Suprapubic skin (tissue), 4 donors: ENCODE measurements at regions not wholly inside any gene's neighbourhood (a gene's known extent, or its start where the extent isn't known, plus 50 kb on each side); places are given as distances from the start of the nearest gene placed in this dataset.
A peak's percentile ranks its signal among the peaks of the same experiment; 100 is the strongest.

Source experiments
- DNase-seq, 2 donors: peaks; one replicate each; pipeline ENCODE4 v3.0.0-alpha.2; 2019; ENCODE audit warnings: low spot score in 2 of 2
- H3K27ac ChIP-seq: fragments of 200-600 bp; sonication (generic); one replicate; pipeline ENCODE4 v1.5.1; 2019
- H3K27me3 ChIP-seq: fragments of 200-600 bp; sonication (generic); one replicate; pipeline ENCODE4 v1.5.1; 2019
- H3K36me3 ChIP-seq: fragments of 200-600 bp; sonication (generic); one replicate; pipeline ENCODE4 v1.5.1; 2019
- H3K4me1 ChIP-seq: fragments of 200-600 bp; sonication (generic); one replicate; pipeline ENCODE4 v1.5.1; 2019
- H3K4me3 ChIP-seq: fragments of 200-600 bp; sonication (generic); one replicate; pipeline ENCODE4 v1.5.1; 2019; ENCODE audit warnings: mild to moderate bottlenecking
- H3K9me3 ChIP-seq: fragments of 200-600 bp; sonication (generic); one replicate; pipeline ENCODE4 v1.5.1; 2019
- EP300 ChIP-seq: sonication (generic); formaldehyde crosslinking; IDR thresholded peaks from one replicate; pipeline ENCODE4 v1.6.1; 2017; ENCODE audit warnings: antibody characterized with exemption
- POLR2A ChIP-seq, 2 donors: fragments of 450-650 bp; IDR thresholded peaks; one replicate each; pipeline ENCODE4 v1.6.1; 2017; ENCODE audit warnings: antibody characterized with exemption in 2 of 2, mild to moderate bottlenecking in 2 of 2, moderate library complexity in 2 of 2
- POLR2AphosphoS5 ChIP-seq, 3 donors: sonication (generic); formaldehyde crosslinking; IDR thresholded peaks; one replicate each; pipeline ENCODE4 v1.6.1; 2017; ENCODE audit warnings: antibody characterized with exemption in 3 of 3
- WGBS: methylation state at CpG from one replicate; pipeline ENCODE4 v1.1.5; 2018; 5-methylcytosine and 5-hydroxymethylcytosine counted together
- TF ChIP-seq, protein P1 (sequence below), 2 donors: fragments of 200-600 bp in 1 of 2; fragments of 450-650 bp in 1 of 2; sonication (generic) in 1 of 2; IDR thresholded peaks; one replicate each; pipeline ENCODE4 v1.5.1; 2016 to 2019; ENCODE audit warnings: antibody characterized with exemption in 2 of 2, mild to moderate bottlenecking in 1 of 2, moderate library complexity in 1 of 2

- DNase-seq, result no peak
- Histone ChIP-seq H3K27me3 (no peaks in the 10 kb centered on the region), H3K4me3 (no peak overlapping the region), H3K9me3 (no peaks in the 10 kb centered on the region), H3K27ac (no peak overlapping the region), H3K36me3 (no peaks in the 10 kb centered on the region), H3K4me1 (no peaks in the 10 kb centered on the region)
- TF ChIP-seq POLR2AphosphoS5 (IDR thresholded peaks at IDR 0.05) (no peak), POLR2A (IDR thresholded peaks at IDR 0.05) (no peak), EP300 (no peak)
- TF ChIP-seq, protein P1, sequence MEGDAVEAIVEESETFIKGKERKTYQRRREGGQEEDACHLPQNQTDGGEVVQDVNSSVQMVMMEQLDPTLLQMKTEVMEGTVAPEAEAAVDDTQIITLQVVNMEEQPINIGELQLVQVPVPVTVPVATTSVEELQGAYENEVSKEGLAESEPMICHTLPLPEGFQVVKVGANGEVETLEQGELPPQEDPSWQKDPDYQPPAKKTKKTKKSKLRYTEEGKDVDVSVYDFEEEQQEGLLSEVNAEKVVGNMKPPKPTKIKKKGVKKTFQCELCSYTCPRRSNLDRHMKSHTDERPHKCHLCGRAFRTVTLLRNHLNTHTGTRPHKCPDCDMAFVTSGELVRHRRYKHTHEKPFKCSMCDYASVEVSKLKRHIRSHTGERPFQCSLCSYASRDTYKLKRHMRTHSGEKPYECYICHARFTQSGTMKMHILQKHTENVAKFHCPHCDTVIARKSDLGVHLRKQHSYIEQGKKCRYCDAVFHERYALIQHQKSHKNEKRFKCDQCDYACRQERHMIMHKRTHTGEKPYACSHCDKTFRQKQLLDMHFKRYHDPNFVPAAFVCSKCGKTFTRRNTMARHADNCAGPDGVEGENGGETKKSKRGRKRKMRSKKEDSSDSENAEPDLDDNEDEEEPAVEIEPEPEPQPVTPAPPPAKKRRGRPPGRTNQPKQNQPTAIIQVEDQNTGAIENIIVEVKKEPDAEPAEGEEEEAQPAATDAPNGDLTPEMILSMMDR (IDR thresholded peaks at IDR 0.05), result no peak
- WGBS, result 76% methylated on average over 5 of the region's 5 CpGs
Observed at GRCh38 chr20:22315771-22316170, 268.6 kb downstream of the FOXA2 start.

- 75% methylated on average over 2 of the region's 2 CpGs for WGBS
- no peaks in the 10 kb centered on the region for H3K4me1 ChIP-seq
- TF ChIP-seq POLR2A (IDR thresholded peaks at IDR 0.05), result no peak
- TF ChIP-seq POLR2AphosphoS5 (IDR thresholded peaks at IDR 0.05), result no peak
- no peak for TF ChIP-seq EP300
- TF ChIP-seq, protein P1 (IDR thresholded peaks at IDR 0.05), result no peak
- no peak overlapping the region for H3K27ac ChIP-seq
- no peaks in the 10 kb centered on the region for H3K36me3 ChIP-seq
- H3K9me3 ChIP-seq, result no peaks in the 10 kb centered on the region
- H3K4me3 ChIP-seq, result no peak overlapping the region
- DNase-seq, result no peak
- no peaks in the 10 kb centered on the region for H3K27me3 ChIP-seq
Observed at GRCh38 chr20:22315073-22315472, 269.3 kb downstream of the FOXA2 start.

GRCh38 chr20:22312744-22313346 is 271.5 kb downstream of the FOXA2 start:
- Histone ChIP-seq H3K9me3 (no peaks in the 10 kb centered on the region), H3K4me3 (no peak overlapping the region), H3K27me3 (no peaks in the 10 kb centered on the region), H3K4me1 (no peaks in the 10 kb centered on the region), H3K27ac (no peak overlapping the region), H3K36me3 (no peaks in the 10 kb centered on the region)
- whole genome bisulfite sequencing, result 4% methylated on average over 6 of the region's 6 CpGs
- TF ChIP-seq, protein P1 (IDR thresholded peaks at IDR 0.05), result peak; percentile 50 to 61
- TF ChIP-seq EP300, result no peak
- DNase-seq, result no peak

- Histone ChIP-seq H3K36me3 (no peaks in the 10 kb centered on the region), H3K4me3 (no peak overlapping the region), H3K4me1 (no peaks in the 10 kb centered on the region), H3K27ac (no peak overlapping the region), H3K9me3 (no peaks in the 10 kb centered on the region), H3K27me3 (no peaks in the 10 kb centered on the region)
- 94% methylated on average over 1 of the region's 1 CpG for WGBS
- TF ChIP-seq, protein P1 (IDR thresholded peaks at IDR 0.05), result no peak
- TF ChIP-seq POLR2AphosphoS5 (IDR thresholded peaks at IDR 0.05) (no peak), EP300 (no peak), POLR2A (IDR thresholded peaks at IDR 0.05) (no peak)
- DNase-seq, result no peak
Observed at GRCh38 chr20:22308934-22309333, 275.4 kb downstream of the FOXA2 start.

DNA sequence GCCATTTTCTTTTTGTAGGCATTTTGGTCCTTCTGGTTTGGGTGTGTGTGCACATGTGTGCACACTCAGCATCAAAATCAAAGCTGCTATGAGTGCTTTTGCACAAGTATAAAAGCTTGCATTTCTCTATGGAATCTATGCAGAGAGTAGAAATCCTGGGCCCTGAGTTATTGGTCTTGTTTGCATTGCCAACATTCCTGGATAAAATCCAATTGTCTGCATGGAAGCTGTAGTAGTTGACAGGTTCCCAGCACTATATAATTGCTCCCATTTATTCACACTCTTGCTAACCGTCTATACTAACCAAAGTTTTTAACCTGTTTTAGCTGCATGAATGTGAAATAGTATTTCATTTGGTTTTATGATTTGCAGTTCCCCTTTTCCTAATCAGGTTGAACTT is 277.0 kb downstream of the FOXA2 start:
- Histone ChIP-seq H3K4me1 (no peaks in the 10 kb centered on the region), H3K27ac (no peak overlapping the region), H3K9me3 (no peaks in the 10 kb centered on the region), H3K36me3 (no peaks in the 10 kb centered on the region), H3K27me3 (no peaks in the 10 kb centered on the region), H3K4me3 (no peak overlapping the region)
- 10% methylated on average over 1 of the region's 1 CpG for WGBS
- no peak for DNase-seq
- TF ChIP-seq, protein P1 (IDR thresholded peaks at IDR 0.05), result no peak
- TF ChIP-seq EP300 (no peak), POLR2AphosphoS5 (IDR thresholded peaks at IDR 0.05) (no peak), POLR2A (IDR thresholded peaks at IDR 0.05) (no peak)
